Neural progenitor cell (in vitro differentiated cells): ENCODE measurements at regions not wholly inside any gene's neighbourhood (a gene's known extent, or its start where the extent isn't known, plus 50 kb on each side); places are given as distances from the start of the nearest gene placed in this dataset.

Experiments used
- DNase-seq: peaks from one replicate; pipeline ENCODE4 v3.0.0-alpha.2; 2016; ENCODE audit warnings: low spot score
- H2AFZ ChIP-seq: fragments of 200-600 bp; sonication (generic); replicated peaks from 2 replicates; pipeline ENCODE4 v1.6.1; 2016; ENCODE audit warnings: antibody characterized with exemption
- H3F3A ChIP-seq: fragments of 200-600 bp; sonication (generic); 2 replicates; pipeline ENCODE4 v1.6.1; 2016; ENCODE audit warnings: antibody characterized with exemption, low read depth
- H3K27ac ChIP-seq: fragments of 200-600 bp; sonication (generic); 2 replicates; pipeline ENCODE4 v1.5.1; 2016; ENCODE audit warnings: mild to moderate bottlenecking
- H3K27me3 ChIP-seq: fragments of 200-600 bp; sonication (generic); 2 replicates; pipeline ENCODE4 v1.6.1; 2016; ENCODE audit warnings: mild to moderate bottlenecking, moderate library complexity
- H3K36me3 ChIP-seq: fragments of 200-600 bp; sonication (generic); 2 replicates; pipeline ENCODE4 v1.5.1; 2016
- H3K4me1 ChIP-seq: fragments of 200-600 bp; sonication (generic); 2 replicates; pipeline ENCODE4 v1.6.1; 2016; ENCODE audit warnings: mixed run types
- H3K4me2 ChIP-seq: fragments of 200-600 bp; sonication (generic); 2 replicates; pipeline ENCODE4 v1.6.1; 2016
- H3K4me3 ChIP-seq: fragments of 200-600 bp; sonication (generic); 2 replicates; pipeline ENCODE4 v1.5.1; 2016
- H3K79me2 ChIP-seq: fragments of 200-600 bp; sonication (generic); 2 replicates; pipeline ENCODE4 v1.6.1; 2016; ENCODE audit warnings: low read depth
- H3K9ac ChIP-seq: fragments of 200-600 bp; sonication (generic); 2 replicates; pipeline ENCODE4 v1.6.1; 2016
- H3K9me3 ChIP-seq: fragments of 200-600 bp; sonication (generic); 2 replicates; pipeline ENCODE4 v1.5.1; 2016; ENCODE audit warnings: low read depth
- H4K20me1 ChIP-seq: fragments of 200-600 bp; sonication (generic); 2 replicates; pipeline ENCODE4 v1.6.1; 2016; ENCODE audit warnings: low read depth
- H3K27ac Mint-ChIP-seq: 3 replicates; pipeline ENCODE4 v1.8.0; 2021; ENCODE audit warnings: mixed read lengths
- H3K27me3 Mint-ChIP-seq: 2 replicates; pipeline ENCODE4 v1.8.0; 2022; ENCODE audit warnings: low read depth, mild to moderate bottlenecking, inconsistent platforms, moderate library complexity, mixed read lengths; ENCODE audit not compliant: insufficient read depth
- H3K36me3 Mint-ChIP-seq: 3 replicates; pipeline ENCODE4 v1.8.0; 2021; ENCODE audit warnings: mixed read lengths
- H3K4me1 Mint-ChIP-seq: 3 replicates; pipeline ENCODE4 v1.8.0; 2021; ENCODE audit warnings: mixed read lengths
- H3K4me3 Mint-ChIP-seq: 3 replicates; pipeline ENCODE4 v1.8.0; 2021; ENCODE audit warnings: mild to moderate bottlenecking, moderate library complexity, mixed read lengths
- H3K9me3 Mint-ChIP-seq: 3 replicates; pipeline ENCODE4 v1.8.0; 2020; ENCODE audit warnings: mixed read lengths
- EZH2 ChIP-seq: fragments of 200-600 bp; sonication (generic); IDR thresholded peaks from 2 replicates; pipeline ENCODE4 v1.6.1; 2017; ENCODE audit warnings: antibody characterized with exemption, mild to moderate bottlenecking, moderate library complexity
- EZH2phosphoT487 ChIP-seq: fragments of 200-600 bp; sonication (generic); IDR thresholded peaks from 2 replicates; pipeline ENCODE4 v1.6.1; 2017; ENCODE audit warnings: antibody characterized with exemption
- TF ChIP-seq, protein P1 (sequence below): fragments of 200-600 bp; sonication (generic); IDR thresholded peaks from 2 replicates; pipeline ENCODE4 v1.5.1; 2017; ENCODE audit warnings: antibody characterized with exemption, mild to moderate bottlenecking

DNA sequence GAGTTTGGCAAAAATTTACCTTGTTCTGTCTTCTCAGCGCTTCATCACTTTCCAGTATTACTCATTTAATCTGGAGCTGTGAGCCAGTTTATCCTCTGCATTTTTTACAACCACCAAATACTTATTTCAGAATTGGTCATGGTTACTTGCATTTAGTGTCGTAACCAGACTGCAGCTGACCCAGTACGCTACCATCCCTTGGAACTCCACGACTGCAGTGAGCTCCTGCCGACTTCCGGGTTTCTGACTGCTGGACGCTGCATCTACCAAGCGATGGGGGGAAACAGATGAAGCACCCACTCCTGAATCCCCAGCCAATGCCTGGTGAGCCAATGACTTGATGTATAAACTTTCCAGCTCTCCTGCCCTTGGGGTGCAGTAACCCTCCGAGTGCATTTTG is 174.4 kb upstream of the PRLR start:
- H3K9me3 ChIP-seq: no peaks in the 10 kb centered on the region
- Mint-ChIP-seq H3K4me3 (no peak overlapping the region), H3K27ac (no peak overlapping the region), H3K27me3 (peaks cover 2% of the 10 kb centered on the region), H3K4me1 (no peaks in the 10 kb centered on the region), H3K36me3 (no peaks in the 10 kb centered on the region), H3K9me3 (no peaks in the 10 kb centered on the region)
- H3K27me3 ChIP-seq: no peaks in the 10 kb centered on the region
- no peaks in the 10 kb centered on the region for H3K4me1 ChIP-seq
- H3K9ac ChIP-seq: no peak overlapping the region
- DNase-seq: no peak
- no peaks in the 10 kb centered on the region for H3K79me2 ChIP-seq
- no peak overlapping the region for H2AFZ ChIP-seq
- H3F3A ChIP-seq: no peaks in the 10 kb centered on the region
- no peak for TF ChIP-seq EZH2phosphoT487
- TF ChIP-seq, protein P1, sequence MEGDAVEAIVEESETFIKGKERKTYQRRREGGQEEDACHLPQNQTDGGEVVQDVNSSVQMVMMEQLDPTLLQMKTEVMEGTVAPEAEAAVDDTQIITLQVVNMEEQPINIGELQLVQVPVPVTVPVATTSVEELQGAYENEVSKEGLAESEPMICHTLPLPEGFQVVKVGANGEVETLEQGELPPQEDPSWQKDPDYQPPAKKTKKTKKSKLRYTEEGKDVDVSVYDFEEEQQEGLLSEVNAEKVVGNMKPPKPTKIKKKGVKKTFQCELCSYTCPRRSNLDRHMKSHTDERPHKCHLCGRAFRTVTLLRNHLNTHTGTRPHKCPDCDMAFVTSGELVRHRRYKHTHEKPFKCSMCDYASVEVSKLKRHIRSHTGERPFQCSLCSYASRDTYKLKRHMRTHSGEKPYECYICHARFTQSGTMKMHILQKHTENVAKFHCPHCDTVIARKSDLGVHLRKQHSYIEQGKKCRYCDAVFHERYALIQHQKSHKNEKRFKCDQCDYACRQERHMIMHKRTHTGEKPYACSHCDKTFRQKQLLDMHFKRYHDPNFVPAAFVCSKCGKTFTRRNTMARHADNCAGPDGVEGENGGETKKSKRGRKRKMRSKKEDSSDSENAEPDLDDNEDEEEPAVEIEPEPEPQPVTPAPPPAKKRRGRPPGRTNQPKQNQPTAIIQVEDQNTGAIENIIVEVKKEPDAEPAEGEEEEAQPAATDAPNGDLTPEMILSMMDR: no peak
- no peak for TF ChIP-seq EZH2
- H3K4me2 ChIP-seq: no peak overlapping the region
- no peak overlapping the region for H3K4me3 ChIP-seq
- no peaks in the 10 kb centered on the region for H3K36me3 ChIP-seq
- H3K27ac ChIP-seq: no peak overlapping the region
- H4K20me1 ChIP-seq: no peaks in the 10 kb centered on the region

DNA sequence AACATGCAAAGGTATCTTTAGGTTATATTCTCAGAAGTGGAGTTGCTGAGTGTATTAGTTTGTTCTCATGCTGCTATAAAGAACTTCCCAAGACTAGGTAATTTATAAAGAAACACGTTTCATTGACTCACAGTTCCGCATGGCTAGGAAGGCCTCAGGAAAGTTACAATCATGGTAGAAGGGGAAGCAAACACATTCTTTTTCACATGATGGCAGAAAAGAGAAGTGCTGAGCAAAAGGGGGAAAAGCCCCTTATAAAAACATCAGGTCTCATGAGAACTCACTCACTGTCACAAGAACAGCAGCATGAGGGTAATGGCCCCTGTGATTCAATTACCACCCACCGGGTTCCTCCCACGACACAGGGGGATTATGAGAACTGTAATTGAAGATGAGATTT is 163.6 kb upstream of the PRLR start:
- Histone ChIP-seq H3K9me3 (no peaks in the 10 kb centered on the region), H3K79me2 (no peaks in the 10 kb centered on the region)
- H3K4me1 Mint-ChIP-seq: no peaks in the 10 kb centered on the region

DNA sequence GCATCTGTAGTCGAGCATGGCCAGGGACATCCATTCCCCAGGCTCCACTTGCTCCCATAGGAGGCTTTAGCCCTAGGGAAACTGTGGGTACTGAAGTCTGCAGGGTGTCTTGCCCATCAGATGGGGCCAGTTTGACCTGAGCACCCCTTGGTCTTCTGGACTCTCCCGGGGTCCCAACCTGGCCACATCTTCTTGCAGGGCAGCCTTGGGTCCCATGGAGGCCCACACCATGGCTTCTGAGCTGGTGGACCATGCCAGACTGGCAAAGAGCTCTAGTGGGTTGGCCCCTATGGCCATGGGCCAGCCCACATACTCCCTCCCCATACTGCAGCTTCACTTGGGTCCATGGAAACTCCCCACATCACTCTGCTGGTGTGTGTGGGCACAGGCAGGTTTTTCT is 154.4 kb upstream of the PRLR start:
- no peaks in the 10 kb centered on the region for H3K36me3 Mint-ChIP-seq
- H3F3A ChIP-seq: no peaks in the 10 kb centered on the region
- no peak overlapping the region for H3K4me2 ChIP-seq
- H3K4me1 ChIP-seq: no peaks in the 10 kb centered on the region
- H3K27me3 ChIP-seq: no peaks in the 10 kb centered on the region
- H3K9me3 ChIP-seq: no peaks in the 10 kb centered on the region
- H3K36me3 ChIP-seq: no peaks in the 10 kb centered on the region
- no peaks in the 10 kb centered on the region for H3K27me3 Mint-ChIP-seq
- H4K20me1 ChIP-seq: no peaks in the 10 kb centered on the region
- H2AFZ ChIP-seq: no peak overlapping the region
- H3K27ac Mint-ChIP-seq: no peak overlapping the region
- no peak for TF ChIP-seq EZH2
- no peak for TF ChIP-seq EZH2phosphoT487
- no peak overlapping the region for H3K9ac ChIP-seq
- no peaks in the 10 kb centered on the region for H3K4me1 Mint-ChIP-seq
- no peaks in the 10 kb centered on the region for H3K9me3 Mint-ChIP-seq
- H3K4me3 Mint-ChIP-seq: no peak overlapping the region
- no peak overlapping the region for H3K27ac ChIP-seq
- no peak for DNase-seq
- no peaks in the 10 kb centered on the region for H3K79me2 ChIP-seq
- no peak overlapping the region for H3K4me3 ChIP-seq

More for the DNA sequence above, 163.6 kb upstream of the PRLR start:
- Histone ChIP-seq H3K36me3 (no peaks in the 10 kb centered on the region), H3K27me3 (no peaks in the 10 kb centered on the region), H3K9ac (no peak overlapping the region), H3F3A (no peaks in the 10 kb centered on the region), H3K4me1 (no peaks in the 10 kb centered on the region), H3K4me2 (no peak overlapping the region), H3K27ac (no peak overlapping the region), H4K20me1 (no peaks in the 10 kb centered on the region), H2AFZ (no peak overlapping the region), H3K4me3 (no peak overlapping the region)
- Mint-ChIP-seq H3K27ac (no peak overlapping the region), H3K27me3 (peaks cover 2% of the 10 kb centered on the region), H3K9me3 (peaks cover 13% of the 10 kb centered on the region), H3K36me3 (no peaks in the 10 kb centered on the region), H3K4me3 (no peak overlapping the region)
- no peak for TF ChIP-seq EZH2phosphoT487
- TF ChIP-seq, protein P1: no peak
- DNase-seq: no peak

DNA sequence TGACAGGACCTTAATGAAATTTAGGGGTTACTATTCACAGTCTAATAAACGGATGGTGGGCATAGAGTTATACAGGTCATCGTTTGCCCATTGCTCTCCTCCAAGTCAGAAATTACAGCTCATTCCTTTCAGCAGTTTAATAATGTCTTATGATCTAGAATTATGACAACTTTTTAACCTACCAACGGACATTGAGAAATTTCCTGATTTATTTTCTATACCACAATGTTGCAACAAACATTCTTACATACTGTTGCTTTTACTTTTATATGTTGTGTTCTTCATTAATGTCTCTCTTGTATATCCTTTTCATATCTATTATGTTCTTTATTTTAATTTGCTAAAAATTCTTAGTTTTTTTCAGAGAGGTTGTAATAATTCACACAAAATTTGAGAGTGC is 152.8 kb upstream of the PRLR start:
- H3K27ac Mint-ChIP-seq: no peak overlapping the region
- no peaks in the 10 kb centered on the region for H3K36me3 ChIP-seq
- no peak for TF ChIP-seq EZH2

More for the DNA sequence above, 152.8 kb upstream of the PRLR start:
- Histone ChIP-seq H3K4me1 (no peaks in the 10 kb centered on the region), H3K79me2 (no peaks in the 10 kb centered on the region), H3K4me3 (no peak overlapping the region), H3F3A (no peaks in the 10 kb centered on the region), H3K27ac (no peak overlapping the region), H3K27me3 (no peaks in the 10 kb centered on the region), H3K9ac (no peak overlapping the region), H2AFZ (no peak overlapping the region), H3K4me2 (no peak overlapping the region), H3K9me3 (no peaks in the 10 kb centered on the region), H4K20me1 (no peaks in the 10 kb centered on the region)
- no peaks in the 10 kb centered on the region for H3K36me3 Mint-ChIP-seq
- no peak for DNase-seq
- no peaks in the 10 kb centered on the region for H3K27me3 Mint-ChIP-seq
- no peaks in the 10 kb centered on the region for H3K9me3 Mint-ChIP-seq
- H3K4me3 Mint-ChIP-seq: no peak overlapping the region
- H3K4me1 Mint-ChIP-seq: no peaks in the 10 kb centered on the region
